ENCODE measurements at regions not wholly inside any gene's neighbourhood (a gene's known extent, or its start where the extent isn't known, plus 50 kb on each side); places are given as distances from the start of the nearest gene placed in this dataset.

GRCh38 chr1:56180520-56181190, 398.7 kb downstream of the PLPP3 start:
- no peak for DNase-seq

GRCh38 chr1:56179543-56179942, 399.8 kb downstream of the PLPP3 start:
- no peak for DNase-seq

- no peak for DNase-seq
Measured at GRCh38 chr1:56175211-56175610, 404.2 kb downstream of the PLPP3 start.

GRCh38 chr1:56174176-56174885, 405.0 kb downstream of the PLPP3 start:
- DNase-seq: no peak

GRCh38 chr1:56173736-56174135, 405.6 kb downstream of the PLPP3 start:
- DNase-seq: no peak

GRCh38 chr1:56171670-56172069, 407.7 kb downstream of the PLPP3 start:
- no peak for DNase-seq

GRCh38 chr1:56170784-56171320, 408.5 kb downstream of the PLPP3 start:
- no peak for DNase-seq

GRCh38 chr1:56169856-56170255, 409.5 kb downstream of the PLPP3 start:
- DNase-seq: no peak

- DNase-seq: no peak
Measured at GRCh38 chr1:56168176-56168575, 411.2 kb downstream of the PLPP3 start.

GRCh38 chr1:56167596-56167995, 411.8 kb downstream of the PLPP3 start:
- no peak for DNase-seq

- no peak for DNase-seq
Measured at GRCh38 chr1:56160773-56161315, 418.5 kb downstream of the PLPP3 start.

- DNase-seq: no peak
Measured at GRCh38 chr1:56156971-56157876, 422.1 kb downstream of the PLPP3 start.

- DNase-seq: no peak
Measured at GRCh38 chr1:56153276-56153675, 426.1 kb downstream of the PLPP3 start.

GRCh38 chr1:56152635-56153034, 426.7 kb downstream of the PLPP3 start:
- no peak for DNase-seq

- DNase-seq: no peak
Measured at GRCh38 chr1:56151402-56151801, 428.0 kb downstream of the PLPP3 start.

GRCh38 chr1:56150441-56151215, 428.7 kb downstream of the PLPP3 start:
- no peak for DNase-seq

GRCh38 chr1:56149761-56150160, 429.6 kb downstream of the PLPP3 start:
- no peak for DNase-seq

- no peak for DNase-seq
Measured at GRCh38 chr1:56148326-56149193, 430.8 kb downstream of the PLPP3 start.

- DNase-seq: no peak
Measured at GRCh38 chr1:56147459-56147858, 431.9 kb downstream of the PLPP3 start.

GRCh38 chr1:56147034-56147433, 432.3 kb downstream of the PLPP3 start:
- DNase-seq: no peak

- DNase-seq: no peak
Measured at GRCh38 chr1:56146449-56146848, 432.9 kb downstream of the PLPP3 start.
